GM20000 (cell line): ENCODE measurements at regions not wholly inside any gene's neighbourhood (a gene's known extent, or its start where the extent isn't known, plus 50 kb on each side); places are given as distances from the start of the nearest gene placed in this dataset.

Experiments used
- DNase-seq: peaks from one replicate; pipeline ENCODE4 v3.0.0; 2012; ENCODE audit warnings: low spot score
- CTCF ChIP-seq: IDR thresholded peaks from 2 replicates; pipeline ENCODE4 v1.5.1; 2012; ENCODE audit warnings: mild to moderate bottlenecking, control low read depth; ENCODE audit errors: extremely low read depth, missing control alignments

DNA sequence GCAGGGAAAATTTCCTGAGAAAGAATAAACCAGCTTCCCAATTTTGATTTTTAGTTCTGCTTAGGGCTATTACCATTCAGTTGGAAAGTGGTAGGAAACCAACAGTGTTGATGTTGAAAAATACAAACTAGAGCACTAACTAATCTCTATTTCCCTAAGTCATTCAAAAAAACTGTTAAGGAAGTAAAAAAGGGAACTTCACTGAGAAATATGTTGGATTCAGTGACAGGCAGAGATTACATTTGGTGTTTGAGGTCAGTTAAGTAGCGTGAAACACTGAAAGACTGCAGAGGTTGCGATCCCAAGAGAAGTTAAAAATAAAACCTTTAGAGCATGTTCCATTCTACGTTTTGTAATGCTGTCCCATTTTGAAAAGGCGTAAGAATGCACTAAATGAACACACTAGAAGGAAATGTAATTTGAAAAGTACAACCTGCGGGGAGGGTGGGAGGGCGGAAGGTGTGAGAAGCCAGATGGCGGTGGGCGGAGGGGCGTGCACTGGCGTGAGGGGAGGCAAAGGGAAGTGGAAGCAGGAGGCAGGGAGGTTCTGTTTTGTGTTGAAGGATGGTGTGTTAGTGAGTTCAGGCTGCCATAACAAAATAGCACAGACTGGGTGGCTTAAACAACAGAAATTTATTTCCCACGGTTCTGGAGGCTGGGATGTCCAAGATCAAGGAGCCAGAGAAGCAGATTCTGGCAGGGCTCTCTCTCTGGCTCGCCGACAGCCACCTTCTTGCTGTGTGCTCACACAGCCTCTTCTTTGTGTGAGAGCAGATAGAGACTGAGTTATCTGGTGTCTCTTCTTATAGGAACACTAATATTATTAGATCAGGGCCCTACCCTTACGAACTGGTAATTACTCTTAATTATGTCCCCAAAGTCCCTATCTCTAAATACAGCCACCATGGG lies 94.3 kb upstream of the KCTD1 start:
- no peak for DNase-seq
- no peak for TF ChIP-seq CTCF

DNA sequence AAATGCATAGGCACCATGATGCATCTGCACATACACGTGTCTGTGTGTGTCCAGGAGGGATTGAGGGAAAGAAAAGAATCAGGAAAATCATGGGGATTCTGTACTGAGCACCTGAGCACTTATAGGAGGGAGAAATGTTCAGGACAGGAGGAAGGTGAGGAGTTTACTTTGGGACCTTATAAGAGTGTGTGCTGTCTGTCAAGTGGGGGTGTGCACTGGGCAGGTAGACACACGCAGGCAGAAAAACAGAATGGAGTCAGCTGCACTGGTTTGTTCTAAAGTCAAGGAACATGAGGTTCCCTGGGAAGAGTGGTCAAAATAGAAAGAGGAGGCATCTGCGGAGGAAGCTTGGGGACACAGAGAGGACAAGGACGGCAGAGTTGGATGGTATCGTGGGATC lies 92.2 kb upstream of the KCTD1 start:
- no peak for TF ChIP-seq CTCF
- no peak for DNase-seq

DNA sequence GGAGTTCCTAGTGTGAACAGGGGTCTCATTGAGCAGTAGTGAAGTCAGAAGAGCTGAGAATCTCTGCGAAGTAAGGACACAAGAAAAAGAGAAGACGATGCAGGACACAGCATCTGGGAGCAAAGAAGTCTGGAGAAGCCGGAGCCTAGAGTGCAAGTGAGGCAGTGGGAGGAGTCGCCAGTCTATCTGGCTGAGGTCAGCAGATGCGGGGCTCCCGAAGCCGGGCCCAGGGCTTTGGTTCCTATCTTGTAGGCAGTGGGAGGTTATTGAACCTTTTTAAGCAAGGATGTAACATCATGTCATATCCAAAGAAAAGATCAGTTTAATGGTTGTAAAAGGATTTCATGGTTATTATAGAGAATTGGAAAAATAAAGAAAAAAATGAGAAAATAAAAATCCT lies 90.8 kb upstream of the KCTD1 start:
- TF ChIP-seq CTCF: no peak
- DNase-seq: no peak

- TF ChIP-seq CTCF: no peak
- DNase-seq: no peak
Observed at GRCh38 chr18:26637983-26638382, 89.6 kb upstream of the KCTD1 start.

GRCh38 chr18:26637324-26637723 lies 89.0 kb upstream of the KCTD1 start:
- DNase-seq: no peak
- TF ChIP-seq CTCF: no peak

- no peak for TF ChIP-seq CTCF
- no peak for DNase-seq
Observed at GRCh38 chr18:26635466-26635865, 87.1 kb upstream of the KCTD1 start.

DNA sequence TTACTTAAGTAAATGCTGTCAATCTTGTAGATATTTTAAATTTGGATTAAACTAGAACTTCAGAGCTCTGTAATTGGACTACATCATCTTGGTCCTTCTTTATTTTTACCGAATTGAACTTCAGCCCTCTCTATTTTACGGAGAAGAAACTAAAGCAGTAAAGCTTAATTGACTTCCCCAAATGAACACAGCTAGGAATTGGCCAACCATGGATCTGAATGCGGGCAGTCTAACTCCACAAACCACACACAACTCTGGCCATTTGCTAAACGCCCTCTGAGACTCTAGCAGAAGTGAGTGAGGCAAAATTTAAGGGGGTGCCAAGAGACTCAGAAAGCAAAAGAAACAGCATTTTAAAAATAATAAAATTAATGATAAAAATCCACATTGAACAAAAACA lies 86.3 kb upstream of the KCTD1 start:
- DNase-seq: no peak
- TF ChIP-seq CTCF: no peak
